K562 (cell line): ENCODE measurements at regions not wholly inside any gene's neighbourhood (a gene's known extent, or its start where the extent isn't known, plus 50 kb on each side); places are given as distances from the start of the nearest gene placed in this dataset.

Experiments used
- KDM4B ChIP-seq, 2 experiments: fragments of 450-650 bp in 1 of 2; sonication (generic) in 1 of 2; IDR thresholded peaks; 2 replicates each; pipeline ENCODE4 v1.6.1; 2016 to 2017; ENCODE audit warnings: borderline replicate concordance in 2 of 2, antibody characterized with exemption in 1 of 2, low read depth in 1 of 2, mild to moderate bottlenecking in 1 of 2
- SAP30 ChIP-seq: fragments of 200-600 bp; sonication (generic); IDR thresholded peaks from 2 replicates; pipeline ENCODE4 v1.6.1; 2012; ENCODE audit warnings: borderline replicate concordance, low read depth, mild to moderate bottlenecking, moderate library complexity, low read length, control low read depth, inconsistent platforms; ENCODE audit not compliant: insufficient read depth, poor library complexity, severe bottlenecking
- SP2 ChIP-seq: IDR thresholded peaks from 2 replicates; pipeline ENCODE4 v1.6.1; 2011; ENCODE audit warnings: mild to moderate bottlenecking, low read depth, low read length, moderate library complexity; ENCODE audit not compliant: poor library complexity, severe bottlenecking; ENCODE audit errors: extremely low read depth
- SPI1 ChIP-seq: IDR thresholded peaks from 2 replicates; pipeline ENCODE4 v1.6.1; 2011; ENCODE audit warnings: low read depth, low read length, control low read depth, borderline replicate concordance
- STAT5B ChIP-seq: fragments of 250-450 bp; sonication (Bioruptor Pico); IDR thresholded peaks from 2 replicates; pipeline ENCODE4 v1.8.0; 2021; ENCODE audit warnings: mild to moderate bottlenecking, inconsistent platforms
- TAF1 ChIP-seq: IDR thresholded peaks from 2 replicates; pipeline ENCODE4 v1.6.1; 2011; ENCODE audit warnings: mild to moderate bottlenecking, low read length, moderate library complexity; ENCODE audit not compliant: insufficient read depth, control insufficient read depth, severe bottlenecking; ENCODE audit errors: extremely low read depth
- YY1 ChIP-seq, 3 experiments: IDR thresholded peaks; 2 replicates each; pipeline ENCODE4 v1.6.1; 2011; ENCODE audit warnings: low read length in 2 of 3, mild to moderate bottlenecking in 2 of 3, moderate library complexity in 2 of 3, borderline replicate concordance in 1 of 3, control low read depth in 1 of 3, low read depth in 1 of 3; ENCODE audit not compliant: insufficient read depth in 3 of 3, insufficient replicate concordance in 2 of 3, control insufficient read depth in 1 of 3, insufficient read length in 1 of 3; ENCODE audit errors: extremely low read depth in 1 of 3
- TF ChIP-seq, protein P1 (sequence below), 3 experiments: IDR thresholded peaks in 2 of 3; conservative IDR thresholded peaks in 1 of 3; 2 replicates each; pipeline ENCODE4 v1.5.1; 2011 to 2012; ENCODE audit warnings: low read length in 3 of 3, mild to moderate bottlenecking in 3 of 3, control low read depth in 2 of 3, improper control_type of control experiment in 1 of 3, inconsistent platforms in 1 of 3, low read depth in 1 of 3, mixed read lengths in 1 of 3, moderate library complexity in 1 of 3; ENCODE audit not compliant: insufficient read depth in 2 of 3
- TF ChIP-seq, protein P2 (sequence below): sonication (generic); formaldehyde crosslinking; IDR thresholded peaks from 2 replicates; pipeline ENCODE4 v1.8.0; 2022; ENCODE audit warnings: mild to moderate bottlenecking, missing genetic modification reagents
- TF ChIP-seq, protein P3 (sequence below), 2 experiments: fragments of 200-800 bp in 1 of 2; sonication (Bioruptor generic) in 1 of 2; sonication (generic) in 1 of 2; formaldehyde crosslinking in 1 of 2; IDR thresholded peaks in 1 of 2; conservative IDR thresholded peaks in 1 of 2; 2 replicates each; pipeline versions ENCODE4 v1.5.0 to v1.6.1; 2016 to 2020; ENCODE audit warnings: missing compliant biosample characterization in 1 of 2, missing genetic modification characterization in 1 of 2, missing genetic modification reagents in 1 of 2
- TF ChIP-seq, protein P4 (sequence below): fragments of 250-450 bp; sonication (Bioruptor Pico); IDR thresholded peaks from 2 replicates; pipeline ENCODE4 v1.5.0; 2022; ENCODE audit warnings: mild to moderate bottlenecking

DNA sequence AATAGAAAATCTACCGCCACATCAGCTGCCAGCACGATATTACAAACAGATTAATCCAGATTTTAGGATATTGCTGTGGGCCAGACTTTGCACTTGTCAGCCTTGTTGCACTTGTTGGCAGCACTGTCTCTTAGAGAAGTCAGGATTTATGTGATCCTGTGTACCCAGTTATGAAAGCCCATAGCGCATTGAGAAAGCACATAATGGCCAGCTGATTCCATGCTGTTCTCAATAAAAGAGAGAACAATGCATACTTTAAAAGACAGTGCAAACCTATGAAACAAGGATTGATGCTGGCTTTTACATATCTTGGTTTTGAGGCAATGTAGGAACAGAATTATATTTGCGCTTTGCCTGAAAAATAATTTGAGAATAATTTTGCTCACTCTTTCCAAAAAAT lies 140.8 kb downstream of the CEP120 start:
- TF ChIP-seq, protein P1, sequence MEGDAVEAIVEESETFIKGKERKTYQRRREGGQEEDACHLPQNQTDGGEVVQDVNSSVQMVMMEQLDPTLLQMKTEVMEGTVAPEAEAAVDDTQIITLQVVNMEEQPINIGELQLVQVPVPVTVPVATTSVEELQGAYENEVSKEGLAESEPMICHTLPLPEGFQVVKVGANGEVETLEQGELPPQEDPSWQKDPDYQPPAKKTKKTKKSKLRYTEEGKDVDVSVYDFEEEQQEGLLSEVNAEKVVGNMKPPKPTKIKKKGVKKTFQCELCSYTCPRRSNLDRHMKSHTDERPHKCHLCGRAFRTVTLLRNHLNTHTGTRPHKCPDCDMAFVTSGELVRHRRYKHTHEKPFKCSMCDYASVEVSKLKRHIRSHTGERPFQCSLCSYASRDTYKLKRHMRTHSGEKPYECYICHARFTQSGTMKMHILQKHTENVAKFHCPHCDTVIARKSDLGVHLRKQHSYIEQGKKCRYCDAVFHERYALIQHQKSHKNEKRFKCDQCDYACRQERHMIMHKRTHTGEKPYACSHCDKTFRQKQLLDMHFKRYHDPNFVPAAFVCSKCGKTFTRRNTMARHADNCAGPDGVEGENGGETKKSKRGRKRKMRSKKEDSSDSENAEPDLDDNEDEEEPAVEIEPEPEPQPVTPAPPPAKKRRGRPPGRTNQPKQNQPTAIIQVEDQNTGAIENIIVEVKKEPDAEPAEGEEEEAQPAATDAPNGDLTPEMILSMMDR (IDR thresholded peaks at IDR 0.05 in 2 of 3, conservative IDR thresholded peaks at IDR 0.05 in 1 of 3; ENCODE audit: insufficient read depth in 2 of 3, low read depth in 1 of 3, low read length in 3 of 3): no peak
- TF ChIP-seq, protein P2, sequence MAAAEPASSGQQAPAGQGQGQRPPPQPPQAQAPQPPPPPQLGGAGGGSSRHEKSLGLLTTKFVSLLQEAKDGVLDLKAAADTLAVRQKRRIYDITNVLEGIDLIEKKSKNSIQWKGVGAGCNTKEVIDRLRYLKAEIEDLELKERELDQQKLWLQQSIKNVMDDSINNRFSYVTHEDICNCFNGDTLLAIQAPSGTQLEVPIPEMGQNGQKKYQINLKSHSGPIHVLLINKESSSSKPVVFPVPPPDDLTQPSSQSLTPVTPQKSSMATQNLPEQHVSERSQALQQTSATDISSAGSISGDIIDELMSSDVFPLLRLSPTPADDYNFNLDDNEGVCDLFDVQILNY (CRISPR knock-in tag): no peak
- TF ChIP-seq, protein P3, sequence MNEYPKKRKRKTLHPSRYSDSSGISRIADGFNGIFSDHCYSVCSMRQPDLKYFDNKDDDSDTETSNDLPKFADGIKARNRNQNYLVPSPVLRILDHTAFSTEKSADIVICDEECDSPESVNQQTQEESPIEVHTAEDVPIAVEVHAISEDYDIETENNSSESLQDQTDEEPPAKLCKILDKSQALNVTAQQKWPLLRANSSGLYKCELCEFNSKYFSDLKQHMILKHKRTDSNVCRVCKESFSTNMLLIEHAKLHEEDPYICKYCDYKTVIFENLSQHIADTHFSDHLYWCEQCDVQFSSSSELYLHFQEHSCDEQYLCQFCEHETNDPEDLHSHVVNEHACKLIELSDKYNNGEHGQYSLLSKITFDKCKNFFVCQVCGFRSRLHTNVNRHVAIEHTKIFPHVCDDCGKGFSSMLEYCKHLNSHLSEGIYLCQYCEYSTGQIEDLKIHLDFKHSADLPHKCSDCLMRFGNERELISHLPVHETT (CRISPR knock-in tag; conservative IDR thresholded peaks at IDR 0.05 in 1 of 2, IDR thresholded peaks at IDR 0.05 in 1 of 2): no peak
- TF ChIP-seq TAF1: no peak
- TF ChIP-seq SP2: no peak
- TF ChIP-seq SPI1: no peak
- no peak for TF ChIP-seq SAP30
- no peak for TF ChIP-seq STAT5B (CRISPR knock-in tag)
- no peak for TF ChIP-seq YY1 (IDR thresholded peaks at IDR 0.05; ENCODE audit: borderline replicate concordance in 1 of 3, control insufficient read depth in 1 of 3, extremely low read depth in 1 of 3, insufficient read depth in 3 of 3, insufficient read length in 1 of 3, insufficient replicate concordance in 2 of 3, low read depth in 1 of 3, low read length in 2 of 3)
- TF ChIP-seq KDM4B (IDR thresholded peaks at IDR 0.05; ENCODE audit: borderline replicate concordance in 2 of 2, low read depth in 1 of 2): no peak
- TF ChIP-seq, protein P4, sequence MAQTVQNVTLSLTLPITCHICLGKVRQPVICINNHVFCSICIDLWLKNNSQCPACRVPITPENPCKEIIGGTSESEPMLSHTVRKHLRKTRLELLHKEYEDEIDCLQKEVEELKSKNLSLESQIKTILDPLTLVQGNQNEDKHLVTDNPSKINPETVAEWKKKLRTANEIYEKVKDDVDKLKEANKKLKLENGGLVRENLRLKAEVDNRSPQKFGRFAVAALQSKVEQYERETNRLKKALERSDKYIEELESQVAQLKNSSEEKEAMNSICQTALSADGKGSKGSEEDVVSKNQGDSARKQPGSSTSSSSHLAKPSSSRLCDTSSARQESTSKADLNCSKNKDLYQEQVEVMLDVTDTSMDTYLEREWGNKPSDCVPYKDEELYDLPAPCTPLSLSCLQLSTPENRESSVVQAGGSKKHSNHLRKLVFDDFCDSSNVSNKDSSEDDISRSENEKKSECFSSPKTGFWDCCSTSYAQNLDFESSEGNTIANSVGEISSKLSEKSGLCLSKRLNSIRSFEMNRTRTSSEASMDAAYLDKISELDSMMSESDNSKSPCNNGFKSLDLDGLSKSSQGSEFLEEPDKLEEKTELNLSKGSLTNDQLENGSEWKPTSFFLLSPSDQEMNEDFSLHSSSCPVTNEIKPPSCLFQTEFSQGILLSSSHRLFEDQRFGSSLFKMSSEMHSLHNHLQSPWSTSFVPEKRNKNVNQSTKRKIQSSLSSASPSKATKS (CRISPR knock-in tag): no peak
